Lower leg skin (tissue), 3 donors: ENCODE measurements at regions not wholly inside any gene's neighbourhood (a gene's known extent, or its start where the extent isn't known, plus 50 kb on each side); places are given as distances from the start of the nearest gene placed in this dataset.

Experiments
- POLR2A ChIP-seq, 2 donors: fragments of 450-650 bp; IDR thresholded peaks; one replicate each; pipeline ENCODE4 v1.6.1; 2016 to 2017; ENCODE audit warnings: antibody characterized with exemption in 2 of 2, mild to moderate bottlenecking in 1 of 2, moderate library complexity in 1 of 2
- TF ChIP-seq, protein P1 (sequence below), 3 donors: fragments of 450-650 bp; IDR thresholded peaks; one replicate each; pipeline ENCODE4 v1.5.1; 2016; ENCODE audit warnings: antibody characterized with exemption in 3 of 3, mild to moderate bottlenecking in 3 of 3, moderate library complexity in 2 of 3

DNA sequence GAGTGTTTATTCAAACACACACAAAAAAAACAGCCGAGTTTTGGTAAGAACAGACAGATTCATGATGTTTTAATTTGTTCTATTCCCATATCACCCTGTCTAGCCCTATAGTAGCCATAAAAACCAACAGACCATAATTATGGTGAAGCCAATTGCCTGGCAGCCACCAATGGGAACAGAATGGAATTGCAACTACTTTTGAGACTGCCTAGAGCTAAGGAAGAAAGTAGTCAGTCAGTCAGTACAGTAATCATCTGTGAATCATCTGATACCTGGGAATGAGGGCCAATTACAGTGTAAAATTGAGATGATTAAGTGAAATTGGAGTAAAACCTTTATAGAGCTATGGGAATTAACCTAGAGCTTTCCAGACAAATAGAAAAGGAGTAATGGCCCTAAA is 952.7 kb upstream of the KCND2 start:
- no peak for TF ChIP-seq POLR2A (IDR thresholded peaks at IDR 0.05)
- TF ChIP-seq, protein P1, sequence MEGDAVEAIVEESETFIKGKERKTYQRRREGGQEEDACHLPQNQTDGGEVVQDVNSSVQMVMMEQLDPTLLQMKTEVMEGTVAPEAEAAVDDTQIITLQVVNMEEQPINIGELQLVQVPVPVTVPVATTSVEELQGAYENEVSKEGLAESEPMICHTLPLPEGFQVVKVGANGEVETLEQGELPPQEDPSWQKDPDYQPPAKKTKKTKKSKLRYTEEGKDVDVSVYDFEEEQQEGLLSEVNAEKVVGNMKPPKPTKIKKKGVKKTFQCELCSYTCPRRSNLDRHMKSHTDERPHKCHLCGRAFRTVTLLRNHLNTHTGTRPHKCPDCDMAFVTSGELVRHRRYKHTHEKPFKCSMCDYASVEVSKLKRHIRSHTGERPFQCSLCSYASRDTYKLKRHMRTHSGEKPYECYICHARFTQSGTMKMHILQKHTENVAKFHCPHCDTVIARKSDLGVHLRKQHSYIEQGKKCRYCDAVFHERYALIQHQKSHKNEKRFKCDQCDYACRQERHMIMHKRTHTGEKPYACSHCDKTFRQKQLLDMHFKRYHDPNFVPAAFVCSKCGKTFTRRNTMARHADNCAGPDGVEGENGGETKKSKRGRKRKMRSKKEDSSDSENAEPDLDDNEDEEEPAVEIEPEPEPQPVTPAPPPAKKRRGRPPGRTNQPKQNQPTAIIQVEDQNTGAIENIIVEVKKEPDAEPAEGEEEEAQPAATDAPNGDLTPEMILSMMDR (IDR thresholded peaks at IDR 0.05), result no peak
